ENCODE measurements at regions not wholly inside any gene's neighbourhood (a gene's known extent, or its start where the extent isn't known, plus 50 kb on each side); places are given as distances from the start of the nearest gene placed in this dataset.

- TF ChIP-seq CTCF (IDR thresholded peaks at IDR 0.05) (no peak), POLR2A (IDR thresholded peaks at IDR 0.05) (no peak)
- DNase-seq, result no peak
- H3K27me3 ChIP-seq, result no peaks in the 10 kb centered on the region
- no peak overlapping the region for H3K27ac ChIP-seq
- H3K4me3 ChIP-seq, result no peak overlapping the region
- no peaks in the 10 kb centered on the region for H3K9me3 ChIP-seq
- no peaks in the 10 kb centered on the region for H3K36me3 ChIP-seq
- H3K4me1 ChIP-seq, result no peaks in the 10 kb centered on the region
- intact Hi-C loops (cut with DNase I; ENCODE audit: low total_unique reads), result no loop called here
Observed at GRCh38 chr10:90635111-90635765, 222.6 kb downstream of the HTR7 start.

- H3K27ac ChIP-seq, result no peak overlapping the region
- H3K36me3 ChIP-seq, result no peaks in the 10 kb centered on the region
- no peak for DNase-seq
- no peak overlapping the region for H3K4me3 ChIP-seq
- H3K4me1 ChIP-seq, result no peaks in the 10 kb centered on the region
- H3K9me3 ChIP-seq, result no peaks in the 10 kb centered on the region
- no peaks in the 10 kb centered on the region for H3K27me3 ChIP-seq
- intact Hi-C loops (cut with DNase I; ENCODE audit: low total_unique reads), result no loop called here
- TF ChIP-seq CTCF (IDR thresholded peaks at IDR 0.05), result no peak
- TF ChIP-seq POLR2A (IDR thresholded peaks at IDR 0.05), result no peak
Observed at GRCh38 chr10:90640756-90641155, 217.1 kb downstream of the HTR7 start.

- Histone ChIP-seq H3K9me3 (no peaks in the 10 kb centered on the region), H3K4me1 (no peaks in the 10 kb centered on the region), H3K27ac (no peak overlapping the region), H3K4me3 (no peak overlapping the region), H3K27me3 (no peaks in the 10 kb centered on the region), H3K36me3 (no peaks in the 10 kb centered on the region)
- TF ChIP-seq CTCF (IDR thresholded peaks at IDR 0.05) (no peak), POLR2A (IDR thresholded peaks at IDR 0.05) (no peak)
- intact Hi-C loops (cut with DNase I; ENCODE audit: low total_unique reads), result no loop called here
- DNase-seq, result no peak
Observed at GRCh38 chr10:90641731-90642130, 216.1 kb downstream of the HTR7 start.

- H3K36me3 ChIP-seq, result no peaks in the 10 kb centered on the region
- no peak for TF ChIP-seq CTCF (IDR thresholded peaks at IDR 0.05)
- no peak overlapping the region for H3K4me3 ChIP-seq
- DNase-seq, result no peak
- no peaks in the 10 kb centered on the region for H3K27me3 ChIP-seq
- intact Hi-C loops (cut with DNase I; ENCODE audit: low total_unique reads), result no loop called here
- no peaks in the 10 kb centered on the region for H3K4me1 ChIP-seq
- H3K27ac ChIP-seq, result no peak overlapping the region
- no peaks in the 10 kb centered on the region for H3K9me3 ChIP-seq
Observed at GRCh38 chr10:90642136-90642535, 215.7 kb downstream of the HTR7 start.

DNA sequence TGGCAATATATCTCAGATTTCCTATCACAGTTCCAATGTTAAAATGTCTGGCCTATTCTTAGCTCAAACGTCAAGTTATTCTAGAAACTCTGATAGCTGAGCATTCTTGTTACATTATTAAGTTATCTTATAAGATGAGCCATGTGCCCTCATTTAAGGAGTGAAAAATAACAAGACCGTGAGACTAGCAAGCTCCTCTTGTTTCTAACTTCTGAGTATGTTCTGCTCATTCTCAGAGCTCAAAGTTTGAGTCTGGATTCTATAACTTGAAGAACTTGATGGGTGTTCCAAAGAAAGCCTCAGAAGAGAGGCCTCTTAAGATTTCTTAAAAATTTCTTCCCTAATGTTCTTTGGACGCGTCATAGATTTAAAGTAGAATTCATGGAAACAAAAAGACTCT is 215.2 kb downstream of the HTR7 start:
- Histone ChIP-seq H3K4me3 (no peak overlapping the region), H3K9me3 (no peaks in the 10 kb centered on the region), H3K36me3 (no peaks in the 10 kb centered on the region), H3K27ac (no peak overlapping the region), H3K27me3 (no peaks in the 10 kb centered on the region), H3K4me1 (no peaks in the 10 kb centered on the region)
- intact Hi-C loops (cut with DNase I; ENCODE audit: low total_unique reads), result no loop called here
- TF ChIP-seq CTCF (IDR thresholded peaks at IDR 0.05) (no peak), POLR2A (IDR thresholded peaks at IDR 0.05) (no peak)
- no peak for DNase-seq
